OCI-LY7 (cell line): ENCODE measurements at regions not wholly inside any gene's neighbourhood (a gene's known extent, or its start where the extent isn't known, plus 50 kb on each side); places are given as distances from the start of the nearest gene placed in this dataset.

Experiments used
- EZH2phosphoT487 ChIP-seq: fragments of 200-600 bp; sonication (generic); IDR thresholded peaks from 2 replicates; pipeline ENCODE4 v1.6.1; 2018; ENCODE audit warnings: low read depth, borderline replicate concordance, mild to moderate bottlenecking, mixed run types, antibody characterized with exemption, low read length, moderate library complexity, mixed read lengths
- TF ChIP-seq, protein P1 (sequence below): fragments of 200-600 bp; sonication (generic); conservative IDR thresholded peaks from 2 replicates; pipeline ENCODE4 v1.5.1; 2014; ENCODE audit warnings: mild to moderate bottlenecking, antibody characterized with exemption, low read length, moderate library complexity, mixed read lengths

- TF ChIP-seq, protein P1, sequence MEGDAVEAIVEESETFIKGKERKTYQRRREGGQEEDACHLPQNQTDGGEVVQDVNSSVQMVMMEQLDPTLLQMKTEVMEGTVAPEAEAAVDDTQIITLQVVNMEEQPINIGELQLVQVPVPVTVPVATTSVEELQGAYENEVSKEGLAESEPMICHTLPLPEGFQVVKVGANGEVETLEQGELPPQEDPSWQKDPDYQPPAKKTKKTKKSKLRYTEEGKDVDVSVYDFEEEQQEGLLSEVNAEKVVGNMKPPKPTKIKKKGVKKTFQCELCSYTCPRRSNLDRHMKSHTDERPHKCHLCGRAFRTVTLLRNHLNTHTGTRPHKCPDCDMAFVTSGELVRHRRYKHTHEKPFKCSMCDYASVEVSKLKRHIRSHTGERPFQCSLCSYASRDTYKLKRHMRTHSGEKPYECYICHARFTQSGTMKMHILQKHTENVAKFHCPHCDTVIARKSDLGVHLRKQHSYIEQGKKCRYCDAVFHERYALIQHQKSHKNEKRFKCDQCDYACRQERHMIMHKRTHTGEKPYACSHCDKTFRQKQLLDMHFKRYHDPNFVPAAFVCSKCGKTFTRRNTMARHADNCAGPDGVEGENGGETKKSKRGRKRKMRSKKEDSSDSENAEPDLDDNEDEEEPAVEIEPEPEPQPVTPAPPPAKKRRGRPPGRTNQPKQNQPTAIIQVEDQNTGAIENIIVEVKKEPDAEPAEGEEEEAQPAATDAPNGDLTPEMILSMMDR = no peak
- TF ChIP-seq EZH2phosphoT487 = no peak
Measured at GRCh38 chr5:85159395-85159794, 774.7 kb upstream of the EDIL3 start.
